DOHH2 (cell line): ENCODE measurements at regions not wholly inside any gene's neighbourhood (a gene's known extent, or its start where the extent isn't known, plus 50 kb on each side); places are given as distances from the start of the nearest gene placed in this dataset.

Experiments used
- H3F3A ChIP-seq: fragments of 200-600 bp; sonication (generic), shearing (Covaris generic); 2 replicates; pipeline ENCODE4 v1.6.0; 2016; ENCODE audit warnings: antibody characterized with exemption, mild to moderate bottlenecking; ENCODE audit not compliant: control insufficient read depth, insufficient read depth
- H3K27ac ChIP-seq: fragments of 200-600 bp; sonication (generic); 2 replicates; pipeline ENCODE4 v1.5.1; 2014; ENCODE audit warnings: low read depth, mild to moderate bottlenecking, low read length, moderate library complexity
- H3K27me3 ChIP-seq: fragments of 200-600 bp; sonication (generic); 2 replicates; pipeline ENCODE4 v1.6.1; 2014; ENCODE audit warnings: mild to moderate bottlenecking, low read length, mixed read lengths; ENCODE audit not compliant: control insufficient read depth
- H3K36me3 ChIP-seq: fragments of 200-600 bp; sonication (generic); 2 replicates; pipeline ENCODE4 v1.6.1; 2014; ENCODE audit warnings: mild to moderate bottlenecking, low read length, moderate library complexity, mixed read lengths; ENCODE audit not compliant: control insufficient read depth
- H3K4me1 ChIP-seq: fragments of 200-600 bp; sonication (generic); 2 replicates; pipeline ENCODE4 v1.6.1; 2014; ENCODE audit warnings: mild to moderate bottlenecking, low read length, mixed read lengths; ENCODE audit not compliant: control insufficient read depth
- H3K4me2 ChIP-seq: fragments of 200-600 bp; sonication (generic); 2 replicates; pipeline ENCODE4 v1.6.0; 2014; ENCODE audit warnings: mild to moderate bottlenecking, low read length, moderate library complexity
- H3K4me3 ChIP-seq: fragments of 200-600 bp; sonication (generic); 2 replicates; pipeline ENCODE4 v1.5.1; 2014; ENCODE audit warnings: mild to moderate bottlenecking, low read length, mixed read lengths
- H3K79me2 ChIP-seq: fragments of 200-600 bp; sonication (generic); 2 replicates; pipeline ENCODE4 v1.6.1; 2014; ENCODE audit warnings: mild to moderate bottlenecking, low read length, mixed read lengths; ENCODE audit not compliant: control insufficient read depth
- H3K9me2 ChIP-seq: fragments of 200-600 bp; sonication (generic); replicated peaks from 2 replicates; pipeline ENCODE4 v1.6.1; 2014; ENCODE audit warnings: mild to moderate bottlenecking, low read length, mixed read lengths; ENCODE audit not compliant: control insufficient read depth
- H3K9me3 ChIP-seq: fragments of 200-600 bp; sonication (generic); 2 replicates; pipeline ENCODE4 v1.6.1; 2014; ENCODE audit warnings: antibody characterized with exemption, low read length, mixed read lengths; ENCODE audit not compliant: control insufficient read depth, insufficient read depth
- H4K20me1 ChIP-seq: fragments of 200-600 bp; sonication (generic); 2 replicates; pipeline ENCODE4 v1.6.0; 2014; ENCODE audit warnings: low read depth, mild to moderate bottlenecking, antibody characterized with exemption, low read length, moderate library complexity; ENCODE audit not compliant: control insufficient read depth, insufficient read depth
- CTCF ChIP-seq: fragments of 200-600 bp; sonication (generic); IDR thresholded peaks from one replicate; pipeline ENCODE4 v1.5.1; 2014; ENCODE audit warnings: antibody characterized with exemption, mild to moderate bottlenecking, low read depth, low read length; ENCODE audit not compliant: poor library complexity, severe bottlenecking
- EZH2phosphoT487 ChIP-seq: fragments of 200-600 bp; sonication (generic); IDR thresholded peaks from 2 replicates; pipeline ENCODE4 v1.6.1; 2017; ENCODE audit warnings: borderline replicate concordance, mild to moderate bottlenecking, antibody characterized with exemption, low read length, moderate library complexity, mixed read lengths

- no peak overlapping the region for H3K27ac ChIP-seq
- H3K79me2 ChIP-seq: no peaks in the 10 kb centered on the region
- H4K20me1 ChIP-seq: no peaks in the 10 kb centered on the region
- H3K4me1 ChIP-seq: no peaks in the 10 kb centered on the region
- no peak for TF ChIP-seq EZH2phosphoT487
- no peak for TF ChIP-seq CTCF
- no peaks in the 10 kb centered on the region for H3K9me3 ChIP-seq
- H3K4me2 ChIP-seq: no peak overlapping the region
- no peaks in the 10 kb centered on the region for H3F3A ChIP-seq
- H3K27me3 ChIP-seq: peaks cover 20% of the 10 kb centered on the region
- no peaks in the 10 kb centered on the region for H3K9me2 ChIP-seq
- no peaks in the 10 kb centered on the region for H3K36me3 ChIP-seq
- H3K4me3 ChIP-seq: no peak overlapping the region
Measured at GRCh38 chr10:118956802-118957442, 72.6 kb upstream of the NANOS1 start.

GRCh38 chr10:118957443-118957825 is 72.1 kb upstream of the NANOS1 start:
- no peaks in the 10 kb centered on the region for H3K79me2 ChIP-seq
- TF ChIP-seq EZH2phosphoT487 (no peak), CTCF (no peak)
- H3K4me3 ChIP-seq: no peak overlapping the region
- H3F3A ChIP-seq: no peaks in the 10 kb centered on the region
- no peaks in the 10 kb centered on the region for H3K4me1 ChIP-seq
- H3K27ac ChIP-seq: no peak overlapping the region
- no peaks in the 10 kb centered on the region for H3K9me3 ChIP-seq
- no peaks in the 10 kb centered on the region for H4K20me1 ChIP-seq
- no peak overlapping the region for H3K4me2 ChIP-seq
- H3K9me2 ChIP-seq: no peaks in the 10 kb centered on the region
- H3K27me3 ChIP-seq: peaks cover 20% of the 10 kb centered on the region
- no peaks in the 10 kb centered on the region for H3K36me3 ChIP-seq

- no peak overlapping the region for H3K4me2 ChIP-seq
- no peaks in the 10 kb centered on the region for H3K9me2 ChIP-seq
- no peak overlapping the region for H3K27ac ChIP-seq
- H3K9me3 ChIP-seq: no peaks in the 10 kb centered on the region
- no peaks in the 10 kb centered on the region for H4K20me1 ChIP-seq
- H3K36me3 ChIP-seq: no peaks in the 10 kb centered on the region
- H3K4me1 ChIP-seq: no peaks in the 10 kb centered on the region
- peaks cover 18% of the 10 kb centered on the region for H3K27me3 ChIP-seq
- TF ChIP-seq CTCF (no peak), EZH2phosphoT487 (no peak)
- no peak overlapping the region for H3K4me3 ChIP-seq
- no peaks in the 10 kb centered on the region for H3F3A ChIP-seq
- H3K79me2 ChIP-seq: no peaks in the 10 kb centered on the region
Measured at GRCh38 chr10:118957966-118958365, 71.5 kb upstream of the NANOS1 start.

- H3K9me2 ChIP-seq: no peaks in the 10 kb centered on the region
- no peak overlapping the region for H3K27ac ChIP-seq
- no peaks in the 10 kb centered on the region for H4K20me1 ChIP-seq
- H3K27me3 ChIP-seq: peaks cover 17% of the 10 kb centered on the region
- no peaks in the 10 kb centered on the region for H3K9me3 ChIP-seq
- H3F3A ChIP-seq: no peaks in the 10 kb centered on the region
- H3K4me1 ChIP-seq: no peaks in the 10 kb centered on the region
- no peak overlapping the region for H3K4me2 ChIP-seq
- no peaks in the 10 kb centered on the region for H3K79me2 ChIP-seq
- no peaks in the 10 kb centered on the region for H3K36me3 ChIP-seq
- no peak overlapping the region for H3K4me3 ChIP-seq
- TF ChIP-seq CTCF (no peak), EZH2phosphoT487 (no peak)
Measured at GRCh38 chr10:118958559-118958958, 71.0 kb upstream of the NANOS1 start.
